H1 (cell line): ENCODE measurements at regions not wholly inside any gene's neighbourhood (a gene's known extent, or its start where the extent isn't known, plus 50 kb on each side); places are given as distances from the start of the nearest gene placed in this dataset. TPM values are rescaled to one million over a fixed set of nuclear protein-coding genes. Genes with fewer than 3 reads are reported as not detected.

Experiments used
- small RNA-seq: library from polyadenylated mRNA; stranded (forward); fragments of <200 nt; extraction: miRNeasy Mini kit (QIAGEN cat#:217004); gene quantifications from one replicate; pipeline ENCODE3, GENCODE V24; 2013; ENCODE audit not compliant: insufficient read depth

Small RNAs in the stretch of these regions (small RNA-seq; reads per million reads assigned to genes)
- gene RN7SL554P: not detected
